NCI-H460 (cell line): ENCODE measurements at regions not wholly inside any gene's neighbourhood (a gene's known extent, or its start where the extent isn't known, plus 50 kb on each side); places are given as distances from the start of the nearest gene placed in this dataset.

Experiments
- DNase-seq: peaks from one replicate; pipeline ENCODE4 v3.0.0-alpha.2; 2016; ENCODE audit warnings: low read depth; ENCODE audit errors: extremely low read depth

DNA sequence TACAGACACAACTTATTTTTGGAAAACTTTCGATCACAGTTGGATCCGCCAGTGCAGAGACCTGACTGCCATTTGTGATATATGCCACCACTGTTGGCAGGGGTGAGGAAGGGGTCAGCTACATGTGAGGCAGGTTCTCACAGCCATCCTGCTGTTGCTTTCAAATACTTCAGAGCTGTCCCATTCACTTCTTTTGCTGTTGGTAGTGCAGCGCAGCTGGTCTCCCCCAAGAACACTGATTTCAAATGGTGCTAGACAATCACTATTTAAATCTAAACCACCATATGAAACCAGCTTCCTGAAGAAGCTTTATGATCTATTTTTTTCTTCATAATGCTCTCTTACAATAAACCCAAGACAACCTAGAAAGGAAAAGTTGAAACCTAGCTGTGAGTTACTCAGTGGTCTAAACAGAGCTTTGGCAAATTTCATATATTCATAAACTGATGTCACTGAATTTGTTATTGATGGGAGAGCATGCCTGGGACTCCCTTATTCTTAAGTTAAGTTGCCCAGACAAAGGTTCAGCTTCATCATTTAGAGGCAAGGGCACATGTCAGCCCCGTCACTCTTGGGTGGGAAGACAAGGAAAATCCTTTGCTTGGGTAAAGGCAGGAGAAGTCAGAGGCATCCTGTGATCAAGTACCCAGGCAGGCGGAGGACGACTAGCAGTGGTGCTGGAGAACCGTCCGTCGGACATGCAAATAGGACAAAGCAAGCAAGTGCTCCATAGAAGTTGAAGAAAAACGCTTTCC, 143.4 kb upstream of the KLF14 start:
- DNase-seq, result no peak

- no peak for DNase-seq
Observed at GRCh38 chr7:130877991-130878305, 143.9 kb upstream of the KLF14 start.

GRCh38 chr7:130878785-130879184, 144.8 kb upstream of the KLF14 start:
- no peak for DNase-seq

GRCh38 chr7:130879191-130879590, 145.2 kb upstream of the KLF14 start:
- no peak for DNase-seq

- DNase-seq, result no peak
Observed at GRCh38 chr7:130880668-130881067, 146.7 kb upstream of the KLF14 start.

DNA sequence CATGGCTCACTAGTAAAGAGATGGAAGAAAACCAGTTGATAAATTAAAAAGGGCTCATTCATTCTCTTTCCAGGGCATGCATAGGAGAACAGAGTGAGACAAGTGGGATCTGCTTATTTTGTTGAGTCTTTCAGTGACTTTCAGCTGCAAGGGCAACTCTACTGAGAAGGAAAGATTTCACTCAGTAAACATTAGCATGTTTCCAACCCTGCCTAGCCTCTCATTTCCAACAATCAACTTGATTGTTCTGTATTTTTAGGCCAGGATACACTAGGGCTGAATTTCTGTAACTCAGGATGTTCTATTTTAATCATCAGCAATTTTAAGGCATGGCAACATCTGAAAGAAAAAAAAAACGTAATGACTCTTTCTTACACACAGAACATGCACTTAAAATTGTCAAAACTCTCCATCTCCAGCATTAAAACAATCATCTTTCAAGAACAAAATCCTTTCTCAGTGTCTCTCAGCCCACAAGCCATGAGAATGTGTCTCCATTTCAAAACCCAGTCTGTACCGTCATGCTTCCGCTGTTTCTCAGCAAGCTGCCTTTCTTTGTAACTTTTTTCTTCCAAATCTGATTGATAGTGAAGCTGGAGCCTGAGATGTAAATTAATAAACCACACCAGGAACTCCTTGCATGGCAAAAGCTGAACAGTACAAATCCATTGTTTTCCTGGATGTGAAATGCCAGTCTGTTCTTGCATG, 147.2 kb upstream of the KLF14 start:
- DNase-seq, result no peak

DNA sequence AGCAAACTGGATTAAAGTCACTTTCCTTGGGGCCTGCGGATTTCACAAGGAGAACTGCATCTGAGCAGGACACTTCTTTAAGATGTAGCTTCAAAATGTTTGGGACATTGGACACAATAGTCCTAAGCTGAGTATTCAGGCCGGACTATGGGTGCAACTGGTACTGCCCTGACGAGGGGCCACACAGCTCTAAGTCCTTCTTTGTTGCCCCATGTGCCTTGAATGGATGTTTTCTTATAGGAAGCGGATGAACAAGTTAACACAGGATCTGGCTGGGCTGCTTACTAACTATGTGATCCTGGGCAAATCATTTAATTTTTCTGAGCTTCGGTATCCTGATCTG, 147.8 kb upstream of the KLF14 start:
- no peak for DNase-seq

- DNase-seq, result no peak
Observed at GRCh38 chr7:130882396-130882795, 148.4 kb upstream of the KLF14 start.

DNA sequence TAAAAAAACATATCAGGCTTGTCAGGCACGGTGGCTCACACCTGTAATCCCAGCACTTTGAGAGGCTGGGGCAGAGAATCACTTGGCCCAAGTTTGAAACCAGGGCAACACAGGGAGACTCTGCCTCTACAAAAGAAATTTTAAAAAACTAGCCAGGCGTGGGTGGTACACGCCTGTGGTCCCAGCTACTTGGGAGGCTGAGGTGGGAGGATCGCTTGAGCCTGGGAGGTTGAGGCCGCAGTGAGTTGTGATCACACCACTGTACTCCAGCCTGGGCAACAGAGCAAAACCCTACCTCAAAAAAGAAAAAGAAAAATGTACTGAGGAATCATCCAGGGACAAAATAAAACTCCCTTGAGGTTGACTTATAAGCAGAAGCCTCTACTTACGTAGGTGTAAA, 149.9 kb upstream of the KLF14 start:
- no peak for DNase-seq

DNA sequence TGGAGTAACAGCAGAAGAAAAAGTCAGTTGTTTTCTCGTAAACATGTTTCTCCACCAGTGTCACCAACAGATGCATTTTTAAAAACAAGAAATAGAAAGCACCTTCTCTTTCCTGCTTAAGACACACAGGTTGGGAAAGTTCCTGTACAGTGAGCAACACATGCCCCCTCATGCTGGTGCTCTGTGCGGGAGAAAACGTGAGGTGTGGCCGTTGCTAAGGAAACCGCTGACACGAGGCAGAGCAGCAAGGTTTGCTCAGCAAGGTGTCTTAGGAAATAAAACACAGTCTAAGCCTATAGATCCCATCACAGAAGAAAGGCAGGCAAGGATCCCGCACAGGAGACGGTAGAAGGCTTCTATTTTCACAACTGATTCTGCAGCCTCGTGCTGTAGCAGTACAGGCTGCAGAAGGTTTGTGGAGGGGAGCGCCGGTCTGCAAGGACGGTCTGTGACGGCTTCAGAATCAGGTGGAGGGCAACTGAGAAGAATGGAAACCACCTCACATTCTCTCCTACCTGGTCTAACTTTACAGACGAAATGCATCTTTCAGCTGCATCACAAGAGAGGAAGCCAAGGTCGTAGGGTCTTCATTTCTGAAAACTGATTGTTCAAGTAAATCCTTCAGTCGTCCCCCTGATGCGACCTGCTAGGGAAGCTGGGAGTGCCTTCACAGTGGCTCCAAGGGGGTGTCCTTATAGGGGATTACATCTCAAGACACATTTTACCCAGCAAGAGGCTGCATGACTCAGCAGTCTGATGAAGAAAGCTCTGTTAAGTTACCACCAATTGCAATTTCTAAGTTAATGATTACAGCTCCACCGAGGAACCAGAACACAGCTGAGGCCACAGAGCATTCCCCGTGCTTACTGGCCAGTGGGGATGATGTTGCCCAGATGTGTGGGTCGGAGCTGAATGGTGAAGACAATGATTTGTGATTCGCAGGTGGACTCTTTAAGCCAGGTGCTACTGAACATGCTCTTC, 150.7 kb upstream of the KLF14 start:
- DNase-seq, result no peak

DNA sequence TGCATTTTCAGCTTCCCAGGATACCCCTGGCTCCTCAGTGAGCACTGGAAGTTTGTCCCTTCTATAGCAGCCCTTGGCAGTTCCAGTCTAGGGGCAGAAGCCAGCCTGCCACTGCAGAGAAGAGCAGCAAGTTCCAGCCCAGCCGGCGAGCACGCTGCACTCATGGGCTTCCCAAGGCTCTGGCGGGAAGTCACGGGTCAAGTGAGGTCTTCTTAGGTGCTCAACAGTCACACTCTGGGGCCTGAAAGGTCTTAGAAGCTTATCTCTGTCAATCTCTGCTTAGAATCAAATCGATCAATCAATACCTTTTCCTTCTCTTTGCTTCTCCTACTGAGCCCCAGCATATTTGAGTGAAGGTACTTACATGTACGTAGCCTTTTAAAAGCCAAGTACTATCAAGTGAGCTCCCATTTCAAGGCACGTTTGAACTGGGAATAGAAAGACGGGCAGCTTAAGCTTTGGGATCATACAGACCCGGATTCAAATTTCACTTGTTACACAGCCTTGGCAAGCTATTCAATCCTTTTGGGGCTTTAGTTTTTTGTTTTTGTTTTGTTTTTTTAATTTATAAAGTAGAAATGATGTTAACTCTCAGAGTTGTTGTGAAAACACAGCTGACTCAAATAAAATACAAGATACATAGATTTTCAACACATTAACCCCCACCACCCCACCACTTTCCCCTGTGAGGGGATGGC, 152.6 kb upstream of the KLF14 start:
- DNase-seq, result no peak

DNA sequence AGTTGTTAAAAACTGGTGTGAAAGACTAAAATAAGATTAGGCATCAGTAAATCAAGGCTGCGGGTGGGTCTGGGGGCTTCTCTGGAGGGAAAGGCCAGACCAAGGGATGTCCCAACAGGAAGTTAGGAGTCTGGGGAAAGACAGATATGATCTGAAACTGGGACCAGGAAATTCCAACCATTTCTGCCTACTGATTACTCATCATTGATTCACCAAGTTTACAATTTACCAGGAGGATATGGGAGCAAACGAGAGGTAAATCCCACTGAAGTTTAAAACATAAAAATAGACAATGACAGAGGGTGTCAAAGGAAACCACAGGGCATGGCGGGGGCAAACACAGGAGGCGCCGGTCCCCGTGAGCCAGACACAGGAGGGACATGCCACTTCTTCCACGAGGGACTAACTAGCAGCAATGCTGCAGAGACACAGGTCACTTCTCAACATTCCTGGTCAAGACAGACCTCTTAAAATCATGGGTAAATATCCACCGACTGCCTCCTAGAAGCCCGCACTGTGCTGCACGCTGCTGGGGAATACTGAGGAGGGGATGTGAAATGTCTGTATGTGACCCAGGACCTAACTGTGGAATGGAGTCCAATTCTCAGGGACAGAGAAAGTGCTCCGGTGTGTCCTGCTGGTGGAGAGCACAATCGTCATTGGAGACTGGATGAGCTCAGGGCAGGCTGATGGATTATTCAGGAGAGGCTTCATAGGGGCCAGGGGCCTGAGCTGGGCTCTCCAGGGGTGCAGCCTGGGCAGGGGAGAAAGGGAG, 153.4 kb upstream of the KLF14 start:
- no peak for DNase-seq

DNA sequence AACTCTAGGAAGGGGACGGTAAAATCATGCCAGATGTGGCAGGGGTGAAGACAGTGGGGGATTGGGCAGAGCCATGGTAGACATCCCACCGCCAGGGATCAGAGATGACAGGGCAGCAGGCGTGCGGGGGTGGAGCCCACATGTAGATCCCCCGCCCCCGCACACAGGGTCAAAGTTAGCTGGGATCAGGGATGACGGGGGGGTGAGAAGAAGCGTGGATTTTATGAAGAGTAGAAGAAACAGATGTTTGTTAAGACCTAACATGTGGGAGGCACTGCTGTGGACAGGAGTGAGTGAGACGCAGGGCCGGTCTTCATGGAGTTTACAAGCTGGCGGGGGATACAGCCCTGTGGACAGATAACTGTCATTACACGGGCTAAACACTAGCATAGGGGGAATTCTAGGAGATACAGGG, 154.0 kb upstream of the KLF14 start:
- no peak for DNase-seq

DNA sequence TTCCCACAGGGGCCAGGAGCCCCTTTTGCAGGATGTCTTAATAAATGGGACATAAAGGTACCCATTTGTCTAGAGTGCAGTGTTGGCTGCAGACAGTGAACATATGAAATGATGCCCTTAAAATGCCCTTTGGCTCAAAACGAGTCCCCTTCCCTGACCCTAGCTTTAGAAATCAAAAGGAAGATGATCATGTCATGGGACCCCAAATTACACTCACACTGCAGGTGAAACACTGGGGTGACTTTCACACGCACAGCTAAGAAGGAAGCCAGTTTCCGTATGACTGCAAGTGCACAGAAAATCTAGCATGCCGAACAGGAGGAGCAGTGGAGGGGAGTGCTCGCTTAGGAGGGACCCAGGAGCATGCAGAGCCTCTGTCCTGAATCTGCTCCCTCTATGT, 154.5 kb upstream of the KLF14 start:
- DNase-seq, result no peak

GRCh38 chr7:130890176-130891020, 156.4 kb upstream of the KLF14 start:
- no peak for DNase-seq

GRCh38 chr7:130891254-130892094, 157.5 kb upstream of the KLF14 start:
- DNase-seq, result no peak

DNA sequence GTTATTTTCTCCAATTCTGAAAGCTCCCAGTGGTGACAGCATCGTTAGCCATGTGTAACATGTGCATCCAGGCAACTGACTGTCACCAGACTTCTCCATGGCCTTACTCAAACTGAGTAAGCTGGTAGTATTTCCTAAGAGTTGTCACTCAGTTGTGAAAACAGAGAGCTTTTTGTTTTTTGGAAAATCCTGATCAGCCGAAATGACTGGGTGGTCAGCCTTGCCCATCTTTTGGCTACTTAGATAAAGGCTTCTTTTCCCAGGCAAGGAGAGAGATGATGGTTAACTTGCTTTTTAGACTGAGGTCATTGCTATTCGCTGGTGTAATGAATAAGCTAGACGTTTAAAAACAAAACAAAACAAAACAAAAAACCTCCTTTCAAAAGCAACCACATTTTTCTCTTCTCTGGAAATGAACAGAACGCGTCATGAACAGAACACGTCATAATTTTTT, 159.5 kb upstream of the KLF14 start:
- no peak for DNase-seq
